ENCODE measurements at regions not wholly inside any gene's neighbourhood (a gene's known extent, or its start where the extent isn't known, plus 50 kb on each side); places are given as distances from the start of the nearest gene placed in this dataset.

DNA sequence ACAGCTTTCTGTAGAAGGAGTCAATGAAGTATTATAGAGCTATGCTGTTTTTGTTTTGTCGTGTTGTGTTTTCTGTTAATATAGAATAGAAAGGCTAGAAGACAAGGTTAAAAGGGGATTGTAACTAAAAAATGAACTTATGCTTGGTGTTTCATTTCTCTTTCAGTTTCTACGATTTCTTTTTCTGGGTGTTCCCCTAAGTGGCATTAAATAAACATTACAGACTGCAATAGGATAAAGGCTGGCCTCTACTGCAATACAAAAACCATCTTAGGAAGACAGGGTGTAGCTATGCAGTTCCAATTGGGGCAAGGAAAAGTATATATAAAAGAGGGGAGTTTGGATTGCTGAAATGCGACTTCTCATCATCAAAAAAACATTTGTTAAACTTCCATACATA lies 1609.7 kb upstream of the ACVR2A start:
- TF ChIP-seq, protein P1, sequence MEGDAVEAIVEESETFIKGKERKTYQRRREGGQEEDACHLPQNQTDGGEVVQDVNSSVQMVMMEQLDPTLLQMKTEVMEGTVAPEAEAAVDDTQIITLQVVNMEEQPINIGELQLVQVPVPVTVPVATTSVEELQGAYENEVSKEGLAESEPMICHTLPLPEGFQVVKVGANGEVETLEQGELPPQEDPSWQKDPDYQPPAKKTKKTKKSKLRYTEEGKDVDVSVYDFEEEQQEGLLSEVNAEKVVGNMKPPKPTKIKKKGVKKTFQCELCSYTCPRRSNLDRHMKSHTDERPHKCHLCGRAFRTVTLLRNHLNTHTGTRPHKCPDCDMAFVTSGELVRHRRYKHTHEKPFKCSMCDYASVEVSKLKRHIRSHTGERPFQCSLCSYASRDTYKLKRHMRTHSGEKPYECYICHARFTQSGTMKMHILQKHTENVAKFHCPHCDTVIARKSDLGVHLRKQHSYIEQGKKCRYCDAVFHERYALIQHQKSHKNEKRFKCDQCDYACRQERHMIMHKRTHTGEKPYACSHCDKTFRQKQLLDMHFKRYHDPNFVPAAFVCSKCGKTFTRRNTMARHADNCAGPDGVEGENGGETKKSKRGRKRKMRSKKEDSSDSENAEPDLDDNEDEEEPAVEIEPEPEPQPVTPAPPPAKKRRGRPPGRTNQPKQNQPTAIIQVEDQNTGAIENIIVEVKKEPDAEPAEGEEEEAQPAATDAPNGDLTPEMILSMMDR (conservative IDR thresholded peaks at IDR 0.05; ENCODE audit: low read depth, low read length), result no peak
- TF ChIP-seq EZH2 (IDR thresholded peaks at IDR 0.05; ENCODE audit: borderline replicate concordance, low read depth, low read length, poor library complexity, severe bottlenecking), result no peak
- ChIA-PET POLR2A (ENCODE audit: low non-redundant PET) (no interaction called here), CTCF (no interaction called here)
- Histone ChIP-seq H3K4me1 (ENCODE audit: insufficient read depth, low read length, poor library complexity, severe bottlenecking) (no peaks in the 10 kb centered on the region), H3K9me3 (ENCODE audit: low read depth, low read length, poor library complexity, severe bottlenecking) (no peaks in the 10 kb centered on the region), H3K27me3 (replicated peaks; ENCODE audit: insufficient read depth, low read depth, low read length, poor library complexity) (peaks cover 88% of the 10 kb centered on the region), H3K27ac (ENCODE audit: low read depth, low read length, poor library complexity, severe bottlenecking) (no peak overlapping the region), H3K4me3 (ENCODE audit: low read depth, low read length, poor library complexity, severe bottlenecking) (no peak overlapping the region), H3K36me3 (ENCODE audit: insufficient read depth, low read length, poor library complexity, severe bottlenecking) (no peaks in the 10 kb centered on the region)
- DNase-seq (ENCODE audit: low spot score), result no peak
- BruUV-seq (replicated peaks), result no TSS peak
- intact Hi-C loops (cut with micrococcal nuclease; ENCODE audit: unreplicated experiment), result loop anchor here (10.0 kb wide), 1 partner anchor 300 kb away; no protein-coding TSS in a partner anchor

DNA sequence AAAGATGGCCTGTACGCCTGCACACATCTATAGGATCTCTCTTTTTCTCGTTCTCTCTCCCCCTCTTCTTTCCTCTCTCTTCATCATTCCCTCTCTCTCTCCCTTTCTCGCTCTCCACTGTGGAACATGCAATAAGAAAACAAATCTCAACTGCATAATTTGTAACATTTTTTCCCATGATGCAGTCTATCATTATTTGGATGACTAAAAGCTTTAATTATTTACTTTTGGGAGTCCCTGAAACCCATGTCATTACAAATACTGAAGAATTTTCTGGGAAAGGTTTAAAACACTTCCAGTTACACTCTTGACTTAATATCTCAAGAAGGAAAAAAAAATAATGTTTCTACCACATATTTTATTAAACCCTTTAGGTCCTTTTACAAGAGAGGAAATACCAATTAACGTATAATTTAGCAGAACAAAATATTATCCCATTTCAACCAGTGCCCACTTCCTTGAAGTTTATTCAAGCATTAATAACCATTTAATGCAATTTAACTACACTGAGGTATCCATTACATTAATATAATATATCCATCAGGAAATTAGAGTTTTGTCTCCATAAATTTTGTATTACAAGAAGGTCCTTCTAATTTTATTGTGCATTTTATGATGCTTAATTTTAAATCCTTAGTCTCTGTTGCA lies 1615.2 kb upstream of the ACVR2A start:
- DNase-seq (ENCODE audit: low spot score), result peak; percentile 72
- CTCF ChIA-PET, result no interaction called here
- H3K27me3 ChIP-seq (replicated peaks; ENCODE audit: insufficient read depth, low read depth, low read length, poor library complexity), result peaks cover 92% of the 10 kb centered on the region
- no peak overlapping the region for H3K4me3 ChIP-seq (ENCODE audit: low read depth, low read length, poor library complexity, severe bottlenecking)
- peaks cover 3% of the 10 kb centered on the region for H3K4me1 ChIP-seq (ENCODE audit: insufficient read depth, low read length, poor library complexity, severe bottlenecking)
- H3K27ac ChIP-seq (ENCODE audit: low read depth, low read length, poor library complexity, severe bottlenecking), result no peak overlapping the region
- H3K36me3 ChIP-seq (ENCODE audit: insufficient read depth, low read length, poor library complexity, severe bottlenecking), result no peaks in the 10 kb centered on the region
- BruUV-seq (replicated peaks), result no TSS peak
- intact Hi-C loops (cut with micrococcal nuclease; ENCODE audit: unreplicated experiment), result loop anchor here (10.0 kb wide), 1 partner anchor 295 kb away; no protein-coding TSS in a partner anchor
- TF ChIP-seq, protein P1 (conservative IDR thresholded peaks at IDR 0.05; ENCODE audit: low read depth, low read length), result no peak
- POLR2A ChIA-PET (ENCODE audit: low non-redundant PET), result no interaction called here
- H3K9me3 ChIP-seq (ENCODE audit: low read depth, low read length, poor library complexity, severe bottlenecking), result no peaks in the 10 kb centered on the region

DNA sequence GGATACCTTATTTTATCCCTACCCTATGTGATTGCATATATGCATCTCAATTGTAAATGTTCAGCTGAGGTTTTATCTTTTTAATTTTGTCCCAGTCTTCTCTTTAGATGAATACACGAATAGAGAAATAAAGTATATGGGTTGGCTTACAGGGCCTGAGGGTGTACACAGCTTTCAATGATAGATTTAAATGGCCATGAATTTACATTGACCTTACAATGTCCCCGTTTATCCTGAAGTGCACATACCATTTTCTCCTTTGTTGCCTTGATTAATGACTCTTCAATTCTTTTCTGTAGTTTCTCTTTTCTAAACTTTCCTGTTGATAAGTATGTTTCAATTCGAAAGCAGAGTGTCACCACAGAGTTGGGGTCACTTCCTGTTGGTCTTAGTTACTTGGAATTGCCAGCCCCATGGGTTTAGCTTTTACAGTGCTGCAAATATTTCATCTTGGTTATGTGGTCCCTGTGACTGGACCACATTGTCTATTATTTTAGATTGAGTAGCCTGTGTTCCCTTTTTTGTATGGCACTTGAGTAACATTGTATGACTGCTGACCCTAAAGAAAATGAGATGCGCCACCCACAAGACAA lies 1616.3 kb upstream of the ACVR2A start:
- DNase-seq (ENCODE audit: low spot score), result no peak
- BruUV-seq (replicated peaks), result no TSS peak
- TF ChIP-seq, protein P1 (conservative IDR thresholded peaks at IDR 0.05; ENCODE audit: low read depth, low read length), result no peak
- TF ChIP-seq EZH2 (IDR thresholded peaks at IDR 0.05; ENCODE audit: borderline replicate concordance, low read depth, low read length, poor library complexity, severe bottlenecking), result no peak
- Histone ChIP-seq H3K27me3 (replicated peaks; ENCODE audit: insufficient read depth, low read depth, low read length, poor library complexity) (peaks cover 92% of the 10 kb centered on the region), H3K4me1 (ENCODE audit: insufficient read depth, low read length, poor library complexity, severe bottlenecking) (peaks cover 3% of the 10 kb centered on the region), H3K9me3 (ENCODE audit: low read depth, low read length, poor library complexity, severe bottlenecking) (no peaks in the 10 kb centered on the region), H3K36me3 (ENCODE audit: insufficient read depth, low read length, poor library complexity, severe bottlenecking) (no peaks in the 10 kb centered on the region), H3K27ac (ENCODE audit: low read depth, low read length, poor library complexity, severe bottlenecking) (no peak overlapping the region), H3K4me3 (ENCODE audit: low read depth, low read length, poor library complexity, severe bottlenecking) (no peak overlapping the region)
- POLR2A ChIA-PET (ENCODE audit: low non-redundant PET), result no interaction called here
- intact Hi-C loops (cut with micrococcal nuclease; ENCODE audit: unreplicated experiment), result no loop called here
- CTCF ChIA-PET, result no interaction called here
